ENCODE measurements at regions not wholly inside any gene's neighbourhood (a gene's known extent, or its start where the extent isn't known, plus 50 kb on each side); places are given as distances from the start of the nearest gene placed in this dataset.

DNA sequence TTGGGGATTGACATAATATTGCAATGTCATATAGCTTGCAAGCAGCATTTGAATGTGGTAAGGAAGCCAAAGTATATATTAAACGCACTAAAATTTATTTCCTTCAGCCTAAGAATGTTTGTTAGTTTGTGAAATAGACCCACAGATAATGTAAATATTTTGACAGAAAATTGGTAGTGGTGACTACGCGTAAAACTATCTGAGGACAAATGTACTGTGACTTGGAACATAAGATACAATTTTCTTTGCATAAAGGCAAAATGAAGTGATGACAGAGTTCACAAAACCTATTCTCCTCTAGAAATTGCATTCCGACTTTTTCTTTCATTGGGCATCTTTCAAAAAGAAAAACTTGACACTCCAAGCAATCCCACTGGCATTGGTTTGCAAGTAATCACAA is 411.1 kb upstream of the LRATD1 start:
- Histone ChIP-seq H3K4me2 (ENCODE audit: control insufficient read depth, insufficient read depth) (no peak overlapping the region), H3K36me3 (ENCODE audit: control insufficient read depth in 2 of 2, insufficient read depth in 2 of 2, low read length in 1 of 2) (no peaks in the 10 kb centered on the region), H3K4me1 (ENCODE audit: control insufficient read depth, insufficient read depth, low read length) (no peaks in the 10 kb centered on the region), H3K27me3 (replicated peaks in 1 of 2; ENCODE audit: control insufficient read depth in 2 of 2, insufficient read depth in 2 of 2, low read length in 1 of 2) (no peaks in the 10 kb centered on the region), H3K27ac (ENCODE audit: control insufficient read depth, insufficient read depth) (no peak overlapping the region), H3K4me3 (no peak overlapping the region), H4K20me1 (ENCODE audit: control insufficient read depth, insufficient read depth) (no peaks in the 10 kb centered on the region), H3K9ac (ENCODE audit: control insufficient read depth, insufficient read depth, low read length) (no peak overlapping the region), H3K79me2 (ENCODE audit: control insufficient read depth, insufficient read depth, low read length) (no peaks in the 10 kb centered on the region), H2AFZ (ENCODE audit: control insufficient read depth, low read depth, low read length) (no peak overlapping the region), H3K9me3 (replicated peaks; ENCODE audit: control insufficient read depth, insufficient read depth, low read length) (no peaks in the 10 kb centered on the region)
- ChIA-PET POLR2A (no interaction called here), CTCF (no interaction called here), SMC1A (ENCODE audit: uncharacterized antibody, unreplicated experiment) (no interaction called here), RAD21 (ENCODE audit: unreplicated experiment) (no interaction called here)
- no peak for FAIRE-seq
- in situ Hi-C loops (cut with MboI) = no loop called here
- no TSS peak for BruUV-seq (replicated peaks)
- intact Hi-C loops (cut with micrococcal nuclease; ENCODE audit: unreplicated experiment) = no loop called here
- no peak for DNase-seq (ENCODE audit: low read depth, low spot score)
- WGBS (ENCODE audit: insufficient coverage, insufficient replicate concordance, low lambda C conversion rate, missing lambda C conversion rate) = 77% methylated on average over 4 of the region's 4 CpGs
- ATAC-seq = no peak
- TF ChIP-seq EP300 (IDR thresholded peaks at IDR 0.05; ENCODE audit: borderline replicate concordance in 1 of 2, control insufficient read depth in 1 of 2, low read depth in 2 of 2, low read length in 2 of 2) = no peak
- no peak for TF ChIP-seq CREB1 (IDR thresholded peaks at IDR 0.05; ENCODE audit: low read depth)
- TF ChIP-seq CTCF (IDR thresholded peaks at IDR 0.05 in 2 of 3, conservative IDR thresholded peaks at IDR 0.05 in 1 of 3; ENCODE audit: control insufficient read depth in 2 of 3, extremely low read depth in 1 of 3, insufficient read depth in 1 of 3, low read depth in 3 of 3, low read length in 3 of 3) = no peak
- no peak for TF ChIP-seq POLR2AphosphoS5 (IDR thresholded peaks at IDR 0.05; ENCODE audit: low read length)
- no peak for TF ChIP-seq RUNX3 (IDR thresholded peaks at IDR 0.05; ENCODE audit: low read length)
- no peak for TF ChIP-seq IKZF2 (IDR thresholded peaks at IDR 0.05)
- no peak for TF ChIP-seq NFYA (IDR thresholded peaks at IDR 0.05; ENCODE audit: borderline replicate concordance, low read depth, low read length)
- TF ChIP-seq ZNF217 (IDR thresholded peaks at IDR 0.05) = no peak
- TF ChIP-seq, protein P1, sequence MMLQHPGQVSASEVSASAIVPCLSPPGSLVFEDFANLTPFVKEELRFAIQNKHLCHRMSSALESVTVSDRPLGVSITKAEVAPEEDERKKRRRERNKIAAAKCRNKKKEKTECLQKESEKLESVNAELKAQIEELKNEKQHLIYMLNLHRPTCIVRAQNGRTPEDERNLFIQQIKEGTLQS (IDR thresholded peaks at IDR 0.05; ENCODE audit: borderline replicate concordance, extremely low read depth, low read depth, low read length) = no peak
- no peak for TF ChIP-seq YY1 (IDR thresholded peaks at IDR 0.05; ENCODE audit: low read depth, low read length)
- TF ChIP-seq ATF2 (IDR thresholded peaks at IDR 0.05; ENCODE audit: low read length) = no peak
- no peak for TF ChIP-seq SUZ12 (IDR thresholded peaks at IDR 0.05; ENCODE audit: unreplicated experiment)
- no peak for TF ChIP-seq EGR1 (IDR thresholded peaks at IDR 0.05; ENCODE audit: borderline replicate concordance in 1 of 2, low read depth in 2 of 2, low read length in 2 of 2)
- TF ChIP-seq ASH2L (IDR thresholded peaks at IDR 0.05; ENCODE audit: borderline replicate concordance, low read depth) = no peak
- TF ChIP-seq, protein P2, sequence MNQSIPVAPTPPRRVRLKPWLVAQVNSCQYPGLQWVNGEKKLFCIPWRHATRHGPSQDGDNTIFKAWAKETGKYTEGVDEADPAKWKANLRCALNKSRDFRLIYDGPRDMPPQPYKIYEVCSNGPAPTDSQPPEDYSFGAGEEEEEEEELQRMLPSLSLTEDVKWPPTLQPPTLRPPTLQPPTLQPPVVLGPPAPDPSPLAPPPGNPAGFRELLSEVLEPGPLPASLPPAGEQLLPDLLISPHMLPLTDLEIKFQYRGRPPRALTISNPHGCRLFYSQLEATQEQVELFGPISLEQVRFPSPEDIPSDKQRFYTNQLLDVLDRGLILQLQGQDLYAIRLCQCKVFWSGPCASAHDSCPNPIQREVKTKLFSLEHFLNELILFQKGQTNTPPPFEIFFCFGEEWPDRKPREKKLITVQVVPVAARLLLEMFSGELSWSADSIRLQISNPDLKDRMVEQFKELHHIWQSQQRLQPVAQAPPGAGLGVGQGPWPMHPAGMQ (IDR thresholded peaks at IDR 0.05; ENCODE audit: borderline replicate concordance) = no peak
- no peak for TF ChIP-seq CHD2 (IDR thresholded peaks at IDR 0.05; ENCODE audit: borderline replicate concordance, low read depth, low read length)
- TF ChIP-seq, protein P3, sequence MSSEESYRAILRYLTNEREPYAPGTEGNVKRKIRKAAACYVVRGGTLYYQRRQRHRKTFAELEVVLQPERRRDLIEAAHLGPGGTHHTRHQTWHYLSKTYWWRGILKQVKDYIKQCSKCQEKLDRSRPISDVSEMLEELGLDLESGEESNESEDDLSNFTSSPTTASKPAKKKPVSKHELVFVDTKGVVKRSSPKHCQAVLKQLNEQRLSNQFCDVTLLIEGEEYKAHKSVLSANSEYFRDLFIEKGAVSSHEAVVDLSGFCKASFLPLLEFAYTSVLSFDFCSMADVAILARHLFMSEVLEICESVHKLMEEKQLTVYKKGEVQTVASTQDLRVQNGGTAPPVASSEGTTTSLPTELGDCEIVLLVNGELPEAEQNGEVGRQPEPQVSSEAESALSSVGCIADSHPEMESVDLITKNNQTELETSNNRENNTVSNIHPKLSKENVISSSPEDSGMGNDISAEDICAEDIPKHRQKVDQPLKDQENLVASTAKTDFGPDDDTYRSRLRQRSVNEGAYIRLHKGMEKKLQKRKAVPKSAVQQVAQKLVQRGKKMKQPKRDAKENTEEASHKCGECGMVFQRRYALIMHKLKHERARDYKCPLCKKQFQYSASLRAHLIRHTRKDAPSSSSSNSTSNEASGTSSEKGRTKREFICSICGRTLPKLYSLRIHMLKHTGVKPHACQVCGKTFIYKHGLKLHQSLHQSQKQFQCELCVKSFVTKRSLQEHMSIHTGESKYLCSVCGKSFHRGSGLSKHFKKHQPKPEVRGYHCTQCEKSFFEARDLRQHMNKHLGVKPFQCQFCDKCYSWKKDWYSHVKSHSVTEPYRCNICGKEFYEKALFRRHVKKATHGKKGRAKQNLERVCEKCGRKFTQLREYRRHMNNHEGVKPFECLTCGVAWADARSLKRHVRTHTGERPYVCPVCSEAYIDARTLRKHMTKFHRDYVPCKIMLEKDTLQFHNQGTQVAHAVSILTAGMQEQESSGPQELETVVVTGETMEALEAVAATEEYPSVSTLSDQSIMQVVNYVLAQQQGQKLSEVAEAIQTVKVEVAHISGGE (CRISPR knock-in tag; IDR thresholded peaks at IDR 0.05) = no peak
